Stomach smooth muscle (tissue), 2 donors: ENCODE measurements at regions not wholly inside any gene's neighbourhood (a gene's known extent, or its start where the extent isn't known, plus 50 kb on each side); places are given as distances from the start of the nearest gene placed in this dataset.

Experiments used
- H3K27ac ChIP-seq: one replicate; pipeline ENCODE4 v1.7.0; 2013; ENCODE audit warnings: mild to moderate bottlenecking, low read length, inconsistent platforms
- H3K27me3 ChIP-seq, 2 donors: one replicate each; pipeline ENCODE4 v1.7.0; 2013; ENCODE audit warnings: low read length in 2 of 2; ENCODE audit not compliant: insufficient read depth in 2 of 2, control insufficient read depth in 1 of 2
- H3K36me3 ChIP-seq, 2 donors: one replicate each; pipeline ENCODE4 v1.7.0; 2013; ENCODE audit warnings: low read length in 2 of 2; ENCODE audit not compliant: control insufficient read depth in 2 of 2, insufficient read depth in 2 of 2
- H3K4me1 ChIP-seq: one replicate; pipeline ENCODE4 v1.7.0; 2013; ENCODE audit warnings: low read length; ENCODE audit not compliant: control insufficient read depth, insufficient read depth
- H3K4me3 ChIP-seq, 2 donors: one replicate each; pipeline ENCODE4 v1.7.0; 2013; ENCODE audit warnings: low read length in 2 of 2
- H3K9ac ChIP-seq, 2 donors: one replicate each; pipeline ENCODE4 v1.7.0; 2013; ENCODE audit warnings: low read length in 2 of 2, mild to moderate bottlenecking in 1 of 2
- H3K9me3 ChIP-seq, 2 donors: one replicate each; pipeline ENCODE4 v1.7.0; 2013; ENCODE audit warnings: low read length in 2 of 2; ENCODE audit not compliant: control insufficient read depth in 2 of 2
- donor health status: healthy.
- donor health status: Pancreatic carcinoma.

GRCh38 chr5:61931236-61931635 is 374.8 kb upstream of the KIF2A start:
- peaks cover 2% of the 10 kb centered on the region for H3K4me1 ChIP-seq
- no peak overlapping the region for H3K9ac ChIP-seq

GRCh38 chr5:61933787-61934626 is 372.0 kb upstream of the KIF2A start:
- Histone ChIP-seq H3K27me3 (no peaks in the 10 kb centered on the region), H3K36me3 (no peaks in the 10 kb centered on the region), H3K9me3 (no peaks in the 10 kb centered on the region), H3K9ac (no peak overlapping the region), H3K4me1 (peaks cover 2% of the 10 kb centered on the region), H3K4me3 (peak overlapping the region; percentile 44 to 48), H3K27ac (no peak overlapping the region)

More at GRCh38 chr5:61931236-61931635, 374.8 kb upstream of the KIF2A start:
- H3K27ac ChIP-seq, result no peak overlapping the region
- H3K4me3 ChIP-seq, result no peak overlapping the region
- H3K36me3 ChIP-seq, result no peaks in the 10 kb centered on the region
- no peaks in the 10 kb centered on the region for H3K9me3 ChIP-seq
- no peaks in the 10 kb centered on the region for H3K27me3 ChIP-seq

GRCh38 chr5:61941637-61942036 is 364.4 kb upstream of the KIF2A start:
- H3K27me3 ChIP-seq, result peaks cover 0 to 2% of the 10 kb centered on the region in 2 donors
- no peaks in the 10 kb centered on the region for H3K36me3 ChIP-seq
- no peak overlapping the region for H3K27ac ChIP-seq
- no peak overlapping the region for H3K4me3 ChIP-seq
- H3K4me1 ChIP-seq, result no peaks in the 10 kb centered on the region
- no peak overlapping the region for H3K9ac ChIP-seq
- H3K9me3 ChIP-seq, result no peaks in the 10 kb centered on the region

- Histone ChIP-seq H3K9me3 (no peaks in the 10 kb centered on the region), H3K27me3 (peaks cover 0 to 2% of the 10 kb centered on the region in 2 donors), H3K4me1 (no peaks in the 10 kb centered on the region), H3K36me3 (no peaks in the 10 kb centered on the region), H3K4me3 (no peak overlapping the region), H3K27ac (no peak overlapping the region), H3K9ac (no peak overlapping the region)
Measured at GRCh38 chr5:61942462-61943049, 363.4 kb upstream of the KIF2A start.

- Histone ChIP-seq H3K4me1 (no peaks in the 10 kb centered on the region), H3K9me3 (no peaks in the 10 kb centered on the region), H3K9ac (no peak overlapping the region), H3K27me3 (peaks cover 0 to 2% of the 10 kb centered on the region in 2 donors), H3K36me3 (no peaks in the 10 kb centered on the region), H3K4me3 (no peak overlapping the region), H3K27ac (no peak overlapping the region)
Measured at GRCh38 chr5:61943713-61944112, 362.3 kb upstream of the KIF2A start.

GRCh38 chr5:61948151-61948550 is 357.9 kb upstream of the KIF2A start:
- no peaks in the 10 kb centered on the region for H3K4me1 ChIP-seq
- H3K27ac ChIP-seq, result no peak overlapping the region
- no peak overlapping the region for H3K9ac ChIP-seq
- no peak overlapping the region for H3K4me3 ChIP-seq
- peaks cover 0 to 2% of the 10 kb centered on the region in 2 donors for H3K27me3 ChIP-seq
- H3K9me3 ChIP-seq, result no peaks in the 10 kb centered on the region
- H3K36me3 ChIP-seq, result no peaks in the 10 kb centered on the region

GRCh38 chr5:61949054-61949678 is 356.8 kb upstream of the KIF2A start:
- no peaks in the 10 kb centered on the region for H3K4me1 ChIP-seq
- H3K27me3 ChIP-seq, result peaks cover 0 to 2% of the 10 kb centered on the region in 2 donors
- no peak overlapping the region for H3K9ac ChIP-seq
- H3K4me3 ChIP-seq, result no peak overlapping the region
- no peaks in the 10 kb centered on the region for H3K9me3 ChIP-seq
- no peaks in the 10 kb centered on the region for H3K36me3 ChIP-seq
- no peak overlapping the region for H3K27ac ChIP-seq

- no peaks in the 10 kb centered on the region for H3K9me3 ChIP-seq
- H3K36me3 ChIP-seq, result no peaks in the 10 kb centered on the region
- H3K9ac ChIP-seq, result no peak overlapping the region
- no peak overlapping the region for H3K4me3 ChIP-seq
- H3K4me1 ChIP-seq, result no peaks in the 10 kb centered on the region
- H3K27ac ChIP-seq, result no peak overlapping the region
- peaks cover 0 to under 1% of the 10 kb centered on the region in 2 donors for H3K27me3 ChIP-seq
Measured at GRCh38 chr5:61949679-61950435, 356.1 kb upstream of the KIF2A start.

GRCh38 chr5:61951295-61951694 is 354.7 kb upstream of the KIF2A start:
- Histone ChIP-seq H3K4me3 (no peak overlapping the region), H3K9me3 (no peaks in the 10 kb centered on the region)

GRCh38 chr5:61953913-61954312 is 352.1 kb upstream of the KIF2A start:
- Histone ChIP-seq H3K36me3 (no peaks in the 10 kb centered on the region), H3K4me3 (no peak overlapping the region), H3K27me3 (no peaks in the 10 kb centered on the region), H3K27ac (no peak overlapping the region), H3K9ac (no peak overlapping the region), H3K9me3 (no peaks in the 10 kb centered on the region), H3K4me1 (no peaks in the 10 kb centered on the region)

More at GRCh38 chr5:61951295-61951694, 354.7 kb upstream of the KIF2A start:
- H3K27ac ChIP-seq, result no peak overlapping the region
- no peaks in the 10 kb centered on the region for H3K27me3 ChIP-seq
- no peaks in the 10 kb centered on the region for H3K36me3 ChIP-seq
- H3K9ac ChIP-seq, result no peak overlapping the region
- H3K4me1 ChIP-seq, result no peaks in the 10 kb centered on the region
